T-helper 1 cell (primary cell): ENCODE measurements at regions not wholly inside any gene's neighbourhood (a gene's known extent, or its start where the extent isn't known, plus 50 kb on each side); places are given as distances from the start of the nearest gene placed in this dataset.
"Not testable (repeated sequence)": the region's sequence is repeated elsewhere in the genome, so short reads cannot be mapped to it uniquely, and the experiment has no call there.

ENCODE experiments used
- DNase-seq, 5 donors: peaks; one replicate each; pipeline ENCODE4 v3.0.0-alpha.2; 2012 to 2020

- DNase-seq, result not testable (repeated sequence)
Observed at GRCh38 chr2:87633287-87633963, 114.5 kb upstream of the PLGLB2 start.

- not testable (repeated sequence) for DNase-seq
Observed at GRCh38 chr2:87634106-87634505, 113.8 kb upstream of the PLGLB2 start.

- DNase-seq, result not testable (repeated sequence)
Observed at GRCh38 chr2:87634971-87635650, 112.8 kb upstream of the PLGLB2 start.

GRCh38 chr2:87636246-87636645 is 111.6 kb upstream of the PLGLB2 start:
- DNase-seq, result not testable (repeated sequence)

GRCh38 chr2:87636735-87637134 is 111.2 kb upstream of the PLGLB2 start:
- not testable (repeated sequence) for DNase-seq

- DNase-seq, result not testable (repeated sequence)
Observed at GRCh38 chr2:87637249-87637990, 110.5 kb upstream of the PLGLB2 start.

- DNase-seq, result not testable (repeated sequence)
Observed at GRCh38 chr2:87638114-87638807, 109.6 kb upstream of the PLGLB2 start.

- DNase-seq, result not testable (repeated sequence)
Observed at GRCh38 chr2:87638872-87639271, 109.0 kb upstream of the PLGLB2 start.

- not testable (repeated sequence) for DNase-seq
Observed at GRCh38 chr2:87639801-87640440, 108.0 kb upstream of the PLGLB2 start.

- not testable (repeated sequence) for DNase-seq
Observed at GRCh38 chr2:87640961-87641563, 106.8 kb upstream of the PLGLB2 start.

- not testable (repeated sequence) for DNase-seq
Observed at GRCh38 chr2:87643165-87643564, 104.7 kb upstream of the PLGLB2 start.

- DNase-seq, result not testable (repeated sequence)
Observed at GRCh38 chr2:87647737-87648498, 100.0 kb upstream of the PLGLB2 start.

- DNase-seq, result not testable (repeated sequence)
Observed at GRCh38 chr2:87648815-87649214, 99.1 kb upstream of the PLGLB2 start.

- DNase-seq, result not testable (repeated sequence)
Observed at GRCh38 chr2:87649871-87650270, 98.0 kb upstream of the PLGLB2 start.

- DNase-seq, result not testable (repeated sequence)
Observed at GRCh38 chr2:87650837-87651236, 97.0 kb upstream of the PLGLB2 start.

GRCh38 chr2:87651589-87651988 is 96.3 kb upstream of the PLGLB2 start:
- DNase-seq, result not testable (repeated sequence)

- not testable (repeated sequence) for DNase-seq
Observed at GRCh38 chr2:87653373-87653772, 94.5 kb upstream of the PLGLB2 start.

- not testable (repeated sequence) for DNase-seq
Observed at GRCh38 chr2:87654136-87654814, 93.6 kb upstream of the PLGLB2 start.

GRCh38 chr2:87657915-87658314 is 90.0 kb upstream of the PLGLB2 start:
- DNase-seq, result not testable (repeated sequence)

GRCh38 chr2:87658357-87658756 is 89.5 kb upstream of the PLGLB2 start:
- DNase-seq, result peak in 1 of 5 donors; percentile 20
